ENCODE measurements at regions not wholly inside any gene's neighbourhood (a gene's known extent, or its start where the extent isn't known, plus 50 kb on each side); places are given as distances from the start of the nearest gene placed in this dataset.
A peak's percentile ranks its signal among the peaks of the same experiment; 100 is the strongest.

DNA sequence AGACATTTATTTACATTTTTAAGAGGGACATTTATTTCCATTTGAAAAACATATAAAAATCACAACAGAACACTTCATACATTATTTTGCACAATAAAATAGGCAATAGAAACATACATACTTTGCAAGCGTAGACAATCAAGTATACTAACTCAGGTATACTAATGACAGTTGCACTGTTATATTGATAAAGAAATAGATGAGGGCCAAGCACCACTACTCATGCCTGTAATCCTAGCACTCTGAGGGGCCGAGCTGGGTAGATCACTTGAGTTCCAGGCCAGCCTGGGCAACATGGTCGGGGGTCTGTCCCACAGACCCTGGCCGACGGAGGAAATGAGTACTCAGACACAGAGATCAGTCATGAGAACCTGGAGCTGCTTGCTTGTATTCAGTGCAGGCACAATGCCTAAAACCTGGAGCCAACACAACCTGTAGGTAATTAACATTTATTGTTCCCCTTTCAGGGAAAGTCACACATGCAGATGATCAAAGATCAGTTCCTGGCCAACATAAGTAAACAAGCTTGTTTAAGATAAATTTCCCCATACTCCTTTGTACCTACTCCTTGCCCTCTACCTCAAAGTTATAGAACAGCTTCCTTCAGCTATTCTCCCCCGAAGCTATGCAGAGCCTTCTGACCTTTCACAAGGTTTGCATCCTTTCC is 1960.2 kb downstream of the SUCLG1 start:
- no peak for DNase-seq

DNA sequence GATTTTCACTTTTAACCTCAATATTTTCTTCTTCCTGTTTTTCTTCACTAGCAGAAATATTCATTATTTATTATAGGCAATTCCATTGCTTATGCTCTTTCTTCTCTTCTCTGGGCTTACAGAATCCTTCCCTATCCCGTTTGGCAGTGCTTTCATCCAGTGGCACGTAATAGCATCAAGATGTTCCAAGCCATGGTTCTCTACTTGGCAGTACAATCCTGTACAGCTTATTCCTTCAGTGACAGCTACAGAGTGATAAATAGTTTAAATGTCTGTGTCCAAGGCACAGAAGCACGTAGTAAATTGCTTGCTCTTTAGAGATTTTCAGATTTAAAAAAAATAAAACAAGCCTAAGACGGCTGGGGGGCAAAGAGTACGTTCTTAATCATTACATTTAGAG is 1964.3 kb downstream of the SUCLG1 start:
- Histone ChIP-seq H3K9me3 (replicated peaks) (peaks cover 20% of the 10 kb centered on the region), H3K4me1 (peaks cover 4% of the 10 kb centered on the region), H3K27me3 (ENCODE audit: low read depth) (no peaks in the 10 kb centered on the region), H3K36me3 (no peaks in the 10 kb centered on the region), H3K4me3 (no peak overlapping the region), H3K27ac (replicated peaks) (peak overlapping the region; percentile 83)
- no peak for DNase-seq
- intact Hi-C loops (cut with micrococcal nuclease), result no loop called here
- no peak for TF ChIP-seq CTCF (IDR thresholded peaks at IDR 0.05; ENCODE audit: borderline replicate concordance)

More for the DNA sequence above, 1960.2 kb downstream of the SUCLG1 start:
- Histone ChIP-seq H3K4me3 (no peak overlapping the region), H3K27ac (replicated peaks) (no peak overlapping the region), H3K27me3 (ENCODE audit: low read depth) (no peaks in the 10 kb centered on the region), H3K9me3 (replicated peaks) (peaks cover 36% of the 10 kb centered on the region), H3K4me1 (peaks cover 4% of the 10 kb centered on the region), H3K36me3 (no peaks in the 10 kb centered on the region)
- intact Hi-C loops (cut with micrococcal nuclease), result no loop called here
- TF ChIP-seq CTCF (IDR thresholded peaks at IDR 0.05; ENCODE audit: borderline replicate concordance), result no peak

DNA sequence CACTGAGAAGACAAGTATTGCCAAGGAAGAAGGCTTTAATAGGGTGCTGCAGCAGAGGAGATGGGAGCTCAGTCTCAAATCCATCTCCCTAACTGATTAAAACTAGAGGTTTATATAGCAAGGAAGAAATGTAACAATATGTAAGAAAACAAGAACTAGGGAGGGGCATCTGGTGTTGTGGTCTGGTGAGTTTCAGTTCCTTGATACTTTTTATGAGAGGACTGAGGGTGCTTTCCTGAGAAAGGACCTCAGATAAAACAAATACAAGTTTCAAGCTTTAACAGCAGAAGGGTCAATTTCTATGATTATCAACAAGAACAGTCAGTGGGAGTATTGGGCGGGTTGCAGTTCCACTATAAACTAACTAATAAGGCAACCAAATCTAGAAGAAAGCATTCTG is 1967.5 kb downstream of the SUCLG1 start:
- Histone ChIP-seq H3K36me3 (no peaks in the 10 kb centered on the region), H3K27ac (replicated peaks) (no peak overlapping the region), H3K9me3 (replicated peaks) (peaks cover 22% of the 10 kb centered on the region), H3K4me3 (no peak overlapping the region), H3K27me3 (ENCODE audit: low read depth) (no peaks in the 10 kb centered on the region), H3K4me1 (peaks cover 4% of the 10 kb centered on the region)
- DNase-seq, result no peak
- intact Hi-C loops (cut with micrococcal nuclease), result no loop called here
- no peak for TF ChIP-seq CTCF (IDR thresholded peaks at IDR 0.05; ENCODE audit: borderline replicate concordance)

GRCh38 chr2:82487354-82487753 is 1971.7 kb downstream of the SUCLG1 start:
- no peak for TF ChIP-seq CTCF (IDR thresholded peaks at IDR 0.05; ENCODE audit: borderline replicate concordance)
- no peak for DNase-seq
- intact Hi-C loops (cut with micrococcal nuclease), result no loop called here

GRCh38 chr2:82485701-82486100 is 1973.4 kb downstream of the SUCLG1 start:
- Histone ChIP-seq H3K4me1 (no peaks in the 10 kb centered on the region), H3K27me3 (ENCODE audit: low read depth) (no peaks in the 10 kb centered on the region), H3K4me3 (no peak overlapping the region), H3K9me3 (replicated peaks) (peaks cover 13% of the 10 kb centered on the region), H3K27ac (replicated peaks) (no peak overlapping the region), H3K36me3 (no peaks in the 10 kb centered on the region)
- intact Hi-C loops (cut with micrococcal nuclease), result no loop called here
- DNase-seq, result no peak
- no peak for TF ChIP-seq CTCF (IDR thresholded peaks at IDR 0.05; ENCODE audit: borderline replicate concordance)

More at GRCh38 chr2:82487354-82487753, 1971.7 kb downstream of the SUCLG1 start:
- Histone ChIP-seq H3K9me3 (replicated peaks) (peaks cover 24% of the 10 kb centered on the region), H3K27me3 (ENCODE audit: low read depth) (no peaks in the 10 kb centered on the region), H3K4me1 (no peaks in the 10 kb centered on the region), H3K27ac (replicated peaks) (no peak overlapping the region), H3K4me3 (no peak overlapping the region), H3K36me3 (no peaks in the 10 kb centered on the region)

Data from left ventricle myocardium inferior (tissue), 1 donor.